Right lobe of liver (tissue), 6 donors: ENCODE measurements at regions not wholly inside any gene's neighbourhood (a gene's known extent, or its start where the extent isn't known, plus 50 kb on each side); places are given as distances from the start of the nearest gene placed in this dataset.
A peak's percentile ranks its signal among the peaks of the same experiment; 100 is the strongest.

Experiments
- ATAC-seq, 4 donors: fragments of 200-7000 bp; cut with Tn5 transposase; one replicate each; pipeline ENCODE4 v1.9.1; 2020; ENCODE audit warnings: mild to moderate bottlenecking in 4 of 4, moderate library complexity in 4 of 4
- DNase-seq, 3 donors: peaks; one replicate each; pipeline ENCODE4 v3.0.0-alpha.2; 2020
- H3K27ac ChIP-seq, 3 donors: fragments of 200-600 bp; one replicate each; pipeline ENCODE4 v1.8.0; 2022
- H3K27me3 ChIP-seq, 2 donors: fragments of 200-600 bp; one replicate each; pipeline ENCODE4 v1.8.0; 2022
- H3K36me3 ChIP-seq, 4 donors: fragments of 200-600 bp; sonication (generic) in 1 of 4; one replicate each; pipeline versions ENCODE4 v1.5.1 to v1.8.0; 2017 to 2022; ENCODE audit warnings: control low read depth in 1 of 4
- H3K4me1 ChIP-seq, 4 donors: fragments of 200-600 bp; sonication (generic) in 1 of 4; one replicate each; pipeline versions ENCODE4 v1.5.1 to v1.8.0; 2017 to 2022; ENCODE audit warnings: control low read depth in 1 of 4
- H3K4me3 ChIP-seq, 3 donors: fragments of 200-600 bp; one replicate each; pipeline ENCODE4 v1.8.0; 2022
- H3K9me3 ChIP-seq, 4 donors: fragments of 200-600 bp; sonication (generic) in 1 of 4; one replicate each; pipeline versions ENCODE4 v1.5.1 to v1.8.0; 2017 to 2022; ENCODE audit warnings: control low read depth in 1 of 4
- CTCF ChIP-seq, 4 donors: fragments of 200-600 bp in 3 of 4; fragments of 450-650 bp in 1 of 4; IDR thresholded peaks; one replicate each; pipeline versions ENCODE4 v1.5.1 to v1.8.0; 2016 to 2022; ENCODE audit warnings: antibody characterized with exemption in 4 of 4, mild to moderate bottlenecking in 2 of 4
- POLR2A ChIP-seq: fragments of 450-650 bp; IDR thresholded peaks from one replicate; pipeline ENCODE4 v1.6.1; 2017; ENCODE audit warnings: antibody characterized with exemption, mild to moderate bottlenecking
- WGBS: methylation state at CpG from one replicate; pipeline ENCODE4 v1.1.6; 2018; ENCODE audit warnings: low coverage, low lambda C conversion rate; ENCODE audit not compliant: insufficient coverage; ENCODE audit errors: missing lambda C conversion rate; 5-methylcytosine and 5-hydroxymethylcytosine counted together
- intact Hi-C, 2 donors: fragments of 100-400 bp; cut with DNase I; formaldehyde crosslinking; loops; one replicate each; pipeline versions ENCODE4 v1.11.2 to v1.14.1; 2022
- donor health status: DM: no; HTN: yes; CAD: no.
- donor health status: DM: no; HTN: no; CAD: no.
- donor health status: DM: no; HTN: no; CAD: no.
- donor health status: DM: no; HTN: yes; CAD: no.
- donor health status: DM: no; HTN: yes; CAD: no.

DNA sequence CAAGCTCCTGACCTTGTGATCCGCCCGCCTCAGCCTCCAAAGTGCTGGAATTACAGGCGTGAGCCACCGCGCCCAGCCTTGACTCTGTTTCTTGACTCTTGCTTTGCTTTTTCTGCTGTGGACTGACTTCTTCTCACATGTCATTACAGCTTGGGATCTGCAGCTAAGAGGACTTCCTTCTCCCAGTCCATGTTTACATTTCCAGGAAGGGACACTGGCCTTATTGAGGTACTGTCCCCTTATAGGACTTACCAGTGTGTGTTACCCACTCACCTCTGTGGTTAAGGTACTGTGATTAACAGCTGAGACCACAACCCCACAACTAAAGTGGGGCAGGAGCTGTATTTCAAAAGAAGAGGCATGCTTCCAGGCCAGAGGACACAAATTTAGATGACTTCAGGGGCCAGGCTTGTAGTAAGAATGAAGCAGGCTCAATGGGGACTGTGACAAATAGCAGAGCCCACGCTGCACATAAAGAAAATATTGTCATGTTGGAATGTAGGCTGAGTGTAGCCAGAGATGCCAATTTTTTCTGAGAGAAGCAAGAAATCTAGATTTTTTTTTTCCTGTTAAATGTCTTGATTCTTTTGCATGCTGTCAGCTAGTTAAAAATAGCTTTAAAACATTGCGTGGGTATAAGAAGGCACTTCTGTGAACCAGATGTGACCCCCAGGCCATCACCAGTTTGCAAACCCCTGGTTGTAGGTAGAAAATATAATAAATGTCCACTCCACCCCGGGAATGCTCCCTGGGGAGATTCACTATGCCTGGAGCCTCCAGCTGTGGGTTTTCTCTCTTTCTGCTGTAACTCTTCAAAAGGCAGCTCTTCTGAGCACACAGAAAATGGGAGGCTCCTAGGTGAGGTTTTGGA, 75.0 kb downstream of the PTPDC1 start:
- H3K27ac ChIP-seq = no peak overlapping the region
- no peak for TF ChIP-seq CTCF (IDR thresholded peaks at IDR 0.05)
- TF ChIP-seq POLR2A = no peak
- H3K36me3 ChIP-seq = no peaks in the 10 kb centered on the region
- no peak for DNase-seq
- H3K9me3 ChIP-seq = no peaks in the 10 kb centered on the region
- no peak for ATAC-seq
- H3K4me3 ChIP-seq = no peak overlapping the region
- WGBS = 70% methylated on average over 5 of the region's 8 CpGs
- H3K4me1 ChIP-seq = peaks cover 0 to 5% (median 2%) of the 10 kb centered on the region in 4 donors
- intact Hi-C loops = no loop called here
- no peaks in the 10 kb centered on the region for H3K27me3 ChIP-seq

GRCh38 chr9:94160594-94161501, 76.6 kb downstream of the PTPDC1 start:
- no peak overlapping the region for H3K4me3 ChIP-seq
- H3K4me1 ChIP-seq = peaks cover 0 to 5% (median 2%) of the 10 kb centered on the region in 4 donors
- WGBS = 93% methylated on average over 6 of the region's 11 CpGs
- TF ChIP-seq CTCF (IDR thresholded peaks at IDR 0.05) (no peak), POLR2A (no peak)
- no peaks in the 10 kb centered on the region for H3K27me3 ChIP-seq
- intact Hi-C loops = no loop called here
- no peak overlapping the region for H3K27ac ChIP-seq
- no peaks in the 10 kb centered on the region for H3K9me3 ChIP-seq
- DNase-seq = no peak
- ATAC-seq = no peak
- no peaks in the 10 kb centered on the region for H3K36me3 ChIP-seq

DNA sequence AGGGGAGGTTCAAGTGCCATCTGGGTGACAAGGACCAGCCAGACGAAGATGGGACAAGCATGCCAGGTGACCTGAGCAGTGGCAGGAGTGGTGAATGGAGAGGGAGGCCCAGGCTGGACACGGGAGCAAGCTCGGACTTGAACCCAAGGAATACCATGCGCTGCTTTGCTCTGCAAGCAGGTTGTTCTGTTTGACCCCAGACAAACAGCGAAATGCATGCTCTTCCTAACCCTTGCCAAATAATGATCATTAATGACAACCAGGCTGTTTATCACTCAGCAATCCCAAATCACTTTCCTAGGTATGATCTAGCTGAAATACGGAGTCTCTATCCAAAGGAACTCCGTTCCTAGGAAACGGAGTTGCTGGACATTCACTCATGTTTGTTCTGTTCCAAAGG, 77.4 kb downstream of the PTPDC1 start:
- intact Hi-C loops = no loop called here
- H3K36me3 ChIP-seq = no peaks in the 10 kb centered on the region
- TF ChIP-seq CTCF (IDR thresholded peaks at IDR 0.05) = no peak
- no peak for TF ChIP-seq POLR2A
- H3K27ac ChIP-seq = no peak overlapping the region
- no peak for DNase-seq
- H3K4me1 ChIP-seq = peaks cover 0 to 4% (median 2%) of the 10 kb centered on the region in 4 donors
- no peaks in the 10 kb centered on the region for H3K9me3 ChIP-seq
- no peak for ATAC-seq
- 88% methylated on average over 4 of the region's 8 CpGs for WGBS
- no peak overlapping the region for H3K4me3 ChIP-seq
- no peaks in the 10 kb centered on the region for H3K27me3 ChIP-seq

GRCh38 chr9:94164806-94165549, 80.7 kb downstream of the PTPDC1 start:
- no peak for DNase-seq
- H3K4me1 ChIP-seq = peaks cover 0 to 17% (median 4%) of the 10 kb centered on the region in 4 donors
- intact Hi-C loops = no loop called here
- no peak for ATAC-seq
- H3K4me3 ChIP-seq = no peak overlapping the region
- TF ChIP-seq CTCF (IDR thresholded peaks at IDR 0.05) (no peak), POLR2A (no peak)
- H3K27ac ChIP-seq = peak overlapping the region in 1 of 3 donors; percentile 39
- H3K27me3 ChIP-seq = no peaks in the 10 kb centered on the region
- 75% methylated on average over 5 of the region's 5 CpGs for WGBS
- no peaks in the 10 kb centered on the region for H3K9me3 ChIP-seq
- no peaks in the 10 kb centered on the region for H3K36me3 ChIP-seq
